ENCODE measurements at regions not wholly inside any gene's neighbourhood (a gene's known extent, or its start where the extent isn't known, plus 50 kb on each side); places are given as distances from the start of the nearest gene placed in this dataset.
A peak's percentile ranks its signal among the peaks of the same experiment; 100 is the strongest.
"Not testable (repeated sequence)": the region's sequence is repeated elsewhere in the genome, so short reads cannot be mapped to it uniquely, and the experiment has no call there.

DNA sequence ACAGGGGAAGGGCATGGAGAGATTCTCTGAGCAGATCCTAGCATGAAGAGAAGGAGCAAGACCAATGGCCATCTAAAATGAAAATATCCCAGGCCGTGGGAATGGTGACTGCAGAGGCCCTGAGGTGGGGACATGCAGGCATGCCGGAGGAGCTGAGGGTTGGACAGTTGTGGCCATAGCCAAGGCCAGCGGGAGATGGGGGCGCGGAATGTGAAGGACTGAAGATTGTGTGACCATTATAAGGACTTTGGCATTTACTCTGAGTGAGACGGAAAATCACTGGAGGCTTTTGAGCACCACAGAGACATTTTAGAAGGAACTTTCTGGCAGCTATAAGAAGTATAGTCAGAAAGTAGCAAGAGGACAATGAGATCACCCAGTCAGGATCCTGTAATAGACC is 341.1 kb downstream of the SFMBT2 start:
- no peak for DNase-seq (ENCODE audit: low spot score)

DNA sequence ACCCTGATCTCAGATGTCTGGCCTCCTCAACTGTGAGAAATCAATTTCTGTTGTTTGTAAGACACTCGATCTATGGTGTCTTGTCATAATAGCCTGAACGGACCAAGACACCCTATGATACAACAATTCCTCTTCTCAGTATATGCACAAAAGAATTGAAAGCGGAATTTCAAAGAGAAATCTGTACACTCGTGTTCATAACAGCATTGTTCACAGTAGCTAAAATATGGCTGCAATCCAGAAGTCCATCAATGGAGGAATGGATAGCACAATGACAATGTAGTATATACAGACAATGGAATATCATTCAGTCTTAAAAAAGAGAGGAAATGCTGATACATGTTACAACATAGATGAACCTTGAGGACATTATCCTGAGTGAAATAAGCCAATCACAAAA is 354.6 kb downstream of the SFMBT2 start:
- DNase-seq (ENCODE audit: low spot score) = no peak

DNA sequence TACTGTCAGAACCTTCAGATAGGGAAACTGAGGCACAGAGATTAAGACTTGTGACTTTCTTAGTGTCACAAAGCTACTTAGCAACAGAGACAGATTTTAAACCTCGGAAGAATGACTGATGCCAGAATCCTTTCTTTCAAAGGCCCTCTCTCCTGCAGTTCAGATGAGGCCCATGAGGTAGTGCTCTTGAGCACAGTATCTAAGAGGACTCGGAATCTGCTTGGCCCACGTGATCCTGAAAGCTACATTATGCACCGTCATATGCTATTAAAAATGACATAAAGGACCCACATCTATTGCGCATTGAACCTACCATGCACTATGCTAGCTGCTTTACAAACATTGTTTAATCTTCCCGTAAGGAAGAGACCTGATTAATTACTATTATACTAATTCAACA is 355.9 kb downstream of the SFMBT2 start:
- no peak for DNase-seq (ENCODE audit: low spot score)

DNA sequence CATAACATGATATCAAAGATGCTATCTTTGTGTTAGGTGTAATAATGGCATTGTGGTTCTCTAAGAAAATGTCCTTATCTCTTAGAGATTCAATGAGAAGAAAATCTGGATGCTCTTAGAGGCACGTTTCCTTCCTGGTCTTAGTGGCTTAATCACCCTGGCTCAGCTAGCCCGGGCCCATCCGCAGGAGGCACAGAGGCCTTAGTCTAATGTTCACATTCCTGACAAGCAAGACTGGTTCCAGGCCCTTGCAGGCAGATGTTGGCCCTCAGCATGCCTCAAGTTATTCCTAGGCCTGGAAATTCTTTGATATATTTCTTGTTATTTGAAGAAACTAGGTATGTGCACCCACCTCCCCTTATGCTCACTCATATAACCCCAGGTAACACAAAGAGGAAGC is 357.6 kb downstream of the SFMBT2 start:
- DNase-seq (ENCODE audit: low spot score) = no peak

DNA sequence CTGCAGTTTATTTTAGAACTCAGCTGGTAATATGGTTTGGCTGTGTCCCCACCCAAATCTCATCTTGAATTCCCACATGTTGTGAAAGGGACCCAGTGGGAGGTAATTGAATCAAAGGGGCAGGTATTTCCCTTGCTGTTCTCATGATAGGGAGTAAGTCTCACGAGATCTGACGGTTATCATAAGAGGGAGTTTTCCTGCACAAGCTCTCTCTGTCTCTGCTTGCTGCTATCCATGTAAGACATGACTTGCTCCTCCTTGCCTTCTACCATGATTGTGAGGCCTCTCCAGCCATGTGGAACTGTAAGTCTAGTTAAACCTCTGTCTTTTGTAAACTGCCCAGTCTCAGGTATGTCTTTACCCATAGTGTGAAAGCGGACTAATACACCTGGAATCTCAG is 360.8 kb downstream of the SFMBT2 start:
- DNase-seq (ENCODE audit: low spot score) = not testable (repeated sequence)

DNA sequence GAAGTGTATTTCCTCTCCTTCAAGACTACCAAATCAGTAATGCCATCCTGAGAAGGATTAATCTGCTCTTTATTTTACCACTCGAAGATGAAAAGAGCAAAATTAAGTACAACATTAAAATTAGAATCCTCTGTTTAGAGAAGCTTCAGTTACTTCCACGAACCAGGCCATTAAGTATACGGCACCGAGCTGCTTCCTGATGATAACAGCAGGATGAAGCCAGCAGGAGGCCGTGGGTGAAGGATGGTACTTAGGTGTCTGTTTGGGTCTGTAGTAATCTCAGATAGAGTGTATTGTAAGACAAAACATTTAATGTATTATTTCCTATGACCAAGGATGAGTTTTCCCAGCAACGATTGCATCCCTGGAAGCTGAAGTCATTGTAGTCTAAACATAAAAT is 362.8 kb downstream of the SFMBT2 start:
- no peak for DNase-seq (ENCODE audit: low spot score)

DNA sequence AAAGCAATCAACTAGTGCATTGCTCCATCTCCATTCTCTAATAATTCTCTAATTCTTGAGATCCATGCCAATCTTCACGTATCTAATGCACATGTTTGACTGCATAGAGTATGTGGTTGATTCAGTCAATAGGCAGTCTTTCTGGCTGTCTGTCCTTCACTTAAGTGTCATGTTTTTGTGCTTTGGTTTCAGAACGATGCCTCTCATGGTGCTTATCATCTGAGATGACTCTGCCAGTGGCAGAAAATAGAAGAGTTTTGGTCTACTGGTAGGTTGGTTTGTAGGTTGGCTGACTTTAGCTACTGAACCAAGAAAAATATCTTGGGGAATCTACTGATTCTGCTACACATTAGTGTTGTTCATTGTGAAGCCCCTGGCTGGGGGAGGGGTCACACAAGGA is 364.2 kb downstream of the SFMBT2 start:
- DNase-seq (ENCODE audit: low spot score) = peak; percentile 20

DNA sequence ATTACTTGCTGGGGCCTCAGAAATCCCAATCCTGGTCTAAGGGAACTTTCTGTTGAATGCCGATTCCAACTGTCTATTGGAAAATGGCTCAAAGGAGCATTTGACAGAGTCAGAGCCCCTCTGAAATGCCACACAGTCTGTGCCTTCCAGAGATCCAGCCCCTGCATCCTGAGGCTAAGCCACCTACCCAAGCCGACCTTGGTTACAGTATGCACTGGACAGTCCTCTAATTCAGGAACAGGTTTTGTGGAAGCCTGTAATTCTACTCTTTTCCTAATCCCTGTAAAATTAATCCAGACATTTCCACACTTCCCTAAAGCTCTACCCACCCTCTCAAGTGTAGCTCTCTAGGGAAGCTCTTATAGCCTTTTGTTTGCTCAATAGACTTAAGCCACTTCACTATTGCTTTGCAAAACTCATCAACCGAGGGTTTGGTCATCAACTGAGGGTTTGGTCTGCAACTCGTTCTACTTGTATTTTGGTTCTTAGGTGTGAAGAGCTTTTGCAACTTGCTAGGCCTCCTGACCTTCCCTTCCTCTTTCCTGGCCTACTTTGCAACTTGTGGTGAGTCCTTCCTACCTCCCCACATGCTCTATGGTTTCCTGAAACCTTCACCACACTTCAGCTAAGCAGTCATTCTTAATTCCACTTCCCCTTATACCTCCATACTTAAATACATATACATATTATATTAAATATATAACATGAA is 364.8 kb downstream of the SFMBT2 start:
- DNase-seq (ENCODE audit: low spot score) = peak; percentile 56

DNA sequence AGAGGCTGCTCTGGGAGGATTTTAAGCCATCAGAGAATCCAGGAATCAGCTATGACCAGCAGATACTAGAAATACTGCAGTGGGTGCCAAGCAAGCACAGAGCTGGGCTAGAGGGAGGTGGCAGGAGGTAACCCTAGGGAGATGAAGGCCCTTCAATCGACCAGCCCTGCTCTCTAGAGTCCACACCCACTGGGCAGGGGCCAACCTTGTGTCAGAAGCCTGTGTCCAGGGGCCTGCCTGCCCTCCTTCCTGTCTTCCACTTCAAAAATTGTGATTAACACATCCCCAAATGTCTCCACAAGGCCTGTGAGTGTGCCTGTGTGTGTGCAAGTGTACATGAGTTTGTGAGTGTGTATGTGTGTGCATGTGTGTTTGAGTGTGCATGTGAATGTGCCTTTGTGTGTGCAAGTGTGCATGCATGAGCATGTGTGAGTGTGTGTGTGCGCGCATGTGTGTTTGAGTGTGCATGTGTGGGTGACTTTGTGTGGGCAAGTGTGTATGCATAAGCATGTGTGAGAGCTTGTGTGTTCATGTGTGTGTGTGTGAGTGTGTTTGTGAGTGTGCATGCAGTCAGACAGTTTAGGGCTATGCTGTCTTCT is 367.7 kb downstream of the SFMBT2 start:
- no peak for DNase-seq (ENCODE audit: low spot score)

DNA sequence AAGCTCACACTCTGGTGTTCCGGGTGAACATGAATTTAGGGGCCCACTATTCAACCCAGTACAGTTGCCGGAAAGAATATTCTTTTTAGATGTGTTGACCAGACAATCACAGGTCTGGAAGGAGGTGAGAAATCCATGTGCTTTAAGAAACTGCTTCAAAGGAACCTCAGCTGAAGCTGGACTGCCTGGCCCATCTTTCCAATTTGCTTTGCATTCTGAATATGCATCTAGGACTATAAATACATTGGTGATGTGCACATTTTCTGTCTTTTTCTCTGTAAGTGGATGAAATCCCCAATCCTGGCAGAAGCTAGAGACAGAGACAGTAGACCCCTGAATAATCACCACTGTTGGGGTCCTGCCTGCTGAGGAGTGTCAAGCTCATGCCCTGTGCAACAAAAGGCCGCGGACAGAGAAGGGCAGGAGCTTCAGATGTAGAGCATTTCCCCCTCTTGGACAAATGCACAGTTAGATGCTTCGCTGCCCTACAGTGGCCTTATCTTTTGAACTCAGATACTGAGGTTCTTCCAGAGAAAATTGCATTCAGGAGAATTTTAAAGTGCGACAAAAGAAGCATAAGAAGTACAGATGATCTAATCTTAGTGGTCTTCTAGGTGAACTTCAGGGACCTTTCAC is 368.3 kb downstream of the SFMBT2 start:
- DNase-seq (ENCODE audit: low spot score) = no peak

DNA sequence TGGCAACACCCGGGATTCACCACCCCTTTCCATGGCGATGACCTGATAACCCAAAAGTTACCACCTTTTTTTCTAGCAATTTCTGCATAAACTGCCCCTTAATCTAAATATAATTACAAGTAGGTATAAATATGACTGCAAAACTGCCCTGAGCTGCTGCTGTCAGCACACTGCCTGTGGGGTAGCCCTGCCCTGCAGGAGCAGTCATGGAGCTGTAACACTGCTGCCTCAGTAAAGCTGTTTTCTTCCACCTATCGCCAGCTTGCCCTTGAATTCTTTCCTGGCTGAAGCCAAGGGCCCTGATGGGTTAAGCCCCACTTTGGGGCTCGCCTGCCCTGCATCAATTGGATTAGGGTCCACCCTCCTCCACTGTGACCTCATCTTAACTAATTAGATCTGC is 368.8 kb downstream of the SFMBT2 start:
- DNase-seq (ENCODE audit: low spot score) = no peak

DNA sequence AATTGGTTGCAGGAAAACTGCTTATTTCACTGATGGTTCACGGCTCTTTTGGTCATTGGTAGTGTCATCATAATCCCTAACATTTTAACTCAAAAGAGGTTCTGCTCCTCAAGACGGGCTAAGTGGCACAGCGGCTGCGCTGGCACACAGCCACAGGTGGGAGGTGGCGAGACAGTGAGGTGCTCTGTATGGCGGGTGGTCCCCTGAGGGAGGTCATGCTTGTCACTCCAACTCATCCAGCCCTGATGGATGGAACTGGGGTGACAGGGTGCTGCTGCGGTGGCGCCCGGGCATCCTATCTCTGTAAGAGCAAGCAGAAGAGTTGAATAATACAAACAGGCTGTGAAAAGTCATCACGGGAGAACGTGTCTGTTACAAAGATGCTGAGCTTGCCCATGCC is 370.2 kb downstream of the SFMBT2 start:
- DNase-seq (ENCODE audit: low spot score) = no peak

DNA sequence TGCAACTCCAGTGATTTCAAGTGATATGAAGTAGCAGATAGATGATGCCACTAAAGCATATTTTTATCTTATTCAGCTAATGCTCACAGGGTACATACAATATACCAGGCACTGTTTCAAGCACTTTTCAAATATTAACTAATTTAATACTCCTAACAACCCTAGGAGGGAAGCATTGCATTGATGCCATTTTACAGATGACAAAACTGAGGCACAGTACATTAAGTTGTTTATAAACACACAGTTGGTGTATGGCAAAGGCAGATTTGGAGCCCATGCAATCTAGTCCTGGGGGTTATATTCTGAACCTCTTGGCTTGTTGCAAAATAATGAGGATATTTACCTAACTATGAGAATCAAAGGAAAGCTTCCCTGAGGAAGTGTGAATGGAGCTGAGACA is 371.0 kb downstream of the SFMBT2 start:
- no peak for DNase-seq (ENCODE audit: low spot score)

DNA sequence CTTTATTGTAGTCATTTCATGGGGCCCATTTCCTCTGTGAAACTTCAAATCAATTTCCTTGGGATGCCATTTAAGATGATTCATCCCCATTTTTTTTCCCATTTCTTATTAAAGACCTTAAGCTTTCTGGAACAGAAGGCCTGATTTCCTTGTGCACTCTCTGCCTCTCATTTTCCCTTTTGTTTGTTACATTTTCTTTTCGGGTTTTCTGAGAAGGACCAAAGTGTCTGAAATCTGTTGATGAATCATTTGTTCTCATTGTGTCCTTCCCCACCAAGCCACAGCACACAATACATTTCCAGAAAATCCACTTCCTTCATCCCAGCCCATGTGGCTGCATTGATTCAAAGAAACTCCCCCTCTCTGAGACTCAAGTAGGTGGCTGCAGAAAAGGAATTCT is 372.4 kb downstream of the SFMBT2 start:
- DNase-seq (ENCODE audit: low spot score) = no peak

DNA sequence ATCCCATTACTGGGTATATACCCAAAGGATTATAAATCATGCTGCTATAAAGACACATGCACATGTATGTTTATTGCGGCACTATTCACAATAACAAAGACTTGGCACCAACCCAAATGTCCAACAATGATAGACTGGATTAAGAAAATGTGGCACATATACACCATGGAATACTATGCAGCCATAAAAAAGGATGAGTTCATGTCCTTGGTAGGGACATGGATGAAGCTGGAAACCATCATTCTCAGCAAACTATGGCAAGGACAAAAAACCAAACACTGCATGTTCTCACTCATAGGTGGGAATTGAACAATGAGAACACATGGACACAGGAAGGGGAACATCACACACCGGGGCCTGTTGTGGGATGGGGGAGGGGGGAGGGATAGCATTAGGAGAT is 373.4 kb downstream of the SFMBT2 start:
- not testable (repeated sequence) for DNase-seq (ENCODE audit: low spot score)

DNA sequence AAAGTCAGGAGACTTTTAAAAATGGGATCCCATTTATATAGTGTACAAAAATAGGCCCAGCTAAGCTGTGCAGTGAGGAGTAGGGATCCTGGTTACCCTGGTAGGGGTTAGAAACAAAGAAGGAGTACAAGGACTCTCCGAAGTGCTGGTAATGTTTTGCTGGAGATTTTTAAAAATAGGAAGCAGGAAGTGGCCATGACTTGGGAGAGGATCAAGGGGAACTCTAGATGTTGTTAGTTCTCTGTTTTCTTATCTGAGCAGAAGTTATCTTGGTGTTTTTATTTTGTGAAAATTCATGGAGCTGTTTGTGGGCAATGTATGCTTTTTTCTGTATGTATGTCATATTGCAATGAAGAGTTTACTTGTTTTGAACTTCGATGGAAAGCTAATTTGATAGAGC is 373.9 kb downstream of the SFMBT2 start:
- no peak for DNase-seq (ENCODE audit: low spot score)

DNA sequence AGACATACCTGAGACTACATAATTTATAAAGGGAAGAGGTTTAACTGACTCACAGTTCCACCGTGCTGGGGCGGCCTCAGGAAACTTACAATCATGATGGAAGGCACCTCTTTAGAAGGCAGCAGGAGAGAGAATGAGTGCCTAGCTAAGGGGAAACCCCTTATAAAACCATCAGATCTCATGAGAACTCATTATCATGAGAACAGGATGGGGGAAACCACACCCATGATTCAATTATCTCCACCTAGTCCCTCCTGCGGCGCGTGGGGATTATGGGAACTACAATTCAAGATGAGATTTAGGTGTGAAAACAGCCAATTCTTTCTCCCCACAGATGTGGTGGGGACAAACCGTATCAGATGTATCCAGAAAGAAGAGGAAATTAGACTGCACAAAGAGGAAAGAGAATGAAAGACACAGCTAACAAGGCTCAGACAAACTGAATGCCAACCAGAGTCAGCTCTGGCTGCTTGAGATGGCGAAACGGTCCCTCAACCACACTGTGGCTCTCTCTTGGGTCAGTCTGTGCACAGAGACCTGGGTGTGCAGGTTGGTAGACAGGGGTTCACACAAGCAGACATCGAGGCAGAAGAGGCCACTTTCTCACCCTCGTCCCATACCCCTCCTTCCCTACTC is 375.6 kb downstream of the SFMBT2 start:
- peak; percentile 25 for DNase-seq (ENCODE audit: low spot score)

DNA sequence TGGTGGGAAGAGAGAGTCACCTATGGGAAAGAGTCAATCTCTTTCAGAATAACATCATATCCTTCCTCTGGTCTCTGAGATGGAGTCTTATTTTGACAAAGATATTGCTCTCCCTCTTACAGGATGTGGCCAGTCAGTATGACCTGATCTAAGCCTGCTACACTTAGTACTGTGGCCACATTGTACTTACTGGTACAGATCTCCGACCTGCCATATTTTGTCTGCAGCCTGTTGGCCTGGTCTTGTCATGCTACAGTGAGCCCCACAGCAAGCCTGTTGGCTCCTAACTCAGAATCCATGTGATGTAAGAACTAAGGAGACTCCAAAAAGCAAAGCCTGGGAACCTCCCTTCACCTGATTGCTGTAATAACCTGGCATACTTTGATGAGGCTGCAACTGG is 377.8 kb downstream of the SFMBT2 start:
- no peak for DNase-seq (ENCODE audit: low spot score)

DNA sequence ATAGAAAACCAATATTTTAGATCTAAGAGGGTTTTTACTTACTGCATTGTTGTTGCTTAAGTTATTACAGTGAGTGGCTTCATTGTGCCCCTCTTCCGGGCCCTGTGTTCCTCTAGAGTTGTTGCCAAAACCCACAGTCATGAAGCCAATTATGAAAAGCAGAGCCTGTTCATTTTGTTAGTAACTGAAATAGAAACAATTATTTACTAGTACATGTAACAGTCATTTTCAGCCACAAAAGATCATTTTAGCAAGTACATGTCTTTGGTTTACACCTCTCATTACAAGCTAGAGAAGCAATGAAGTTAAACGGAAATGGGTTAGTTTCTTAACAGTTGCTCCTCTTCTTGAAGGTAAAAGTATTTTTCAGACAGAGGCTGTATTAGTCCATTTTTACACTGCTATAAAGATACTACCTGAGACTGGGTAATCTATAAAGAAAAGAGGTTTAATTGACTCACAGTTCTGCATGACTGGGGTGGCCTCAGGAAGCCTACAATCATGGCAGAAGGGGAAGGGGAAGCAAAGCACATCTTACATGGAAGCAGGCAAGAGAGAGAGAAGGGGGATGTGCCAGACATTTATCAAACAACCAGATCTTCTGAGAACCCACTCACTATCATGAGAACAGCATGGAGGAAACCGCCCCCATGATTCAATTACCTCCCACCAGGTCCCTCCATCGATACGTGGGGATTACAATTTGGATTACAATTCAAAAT is 380.5 kb downstream of the SFMBT2 start:
- DNase-seq (ENCODE audit: low spot score) = peak; percentile 40

DNA sequence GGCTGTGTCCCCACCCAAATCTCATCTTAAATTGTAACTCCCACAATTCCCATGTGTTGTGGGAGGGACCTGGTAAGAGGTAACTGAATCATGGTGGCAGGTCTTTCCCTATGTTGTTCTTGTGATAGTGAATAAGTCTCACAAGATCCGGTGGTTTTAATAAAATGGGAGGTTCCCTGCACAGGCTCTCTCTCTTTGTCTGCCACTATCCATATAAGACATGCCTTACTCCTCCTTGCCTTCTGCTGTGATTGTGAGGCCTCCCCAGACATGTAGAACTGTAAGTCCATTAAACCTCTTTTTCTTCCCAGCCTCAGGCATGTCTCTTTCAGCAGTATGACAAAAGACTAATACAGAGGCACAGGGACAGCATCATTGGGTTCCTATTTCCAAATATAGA is 381.2 kb downstream of the SFMBT2 start:
- DNase-seq (ENCODE audit: low spot score) = no peak

DNA sequence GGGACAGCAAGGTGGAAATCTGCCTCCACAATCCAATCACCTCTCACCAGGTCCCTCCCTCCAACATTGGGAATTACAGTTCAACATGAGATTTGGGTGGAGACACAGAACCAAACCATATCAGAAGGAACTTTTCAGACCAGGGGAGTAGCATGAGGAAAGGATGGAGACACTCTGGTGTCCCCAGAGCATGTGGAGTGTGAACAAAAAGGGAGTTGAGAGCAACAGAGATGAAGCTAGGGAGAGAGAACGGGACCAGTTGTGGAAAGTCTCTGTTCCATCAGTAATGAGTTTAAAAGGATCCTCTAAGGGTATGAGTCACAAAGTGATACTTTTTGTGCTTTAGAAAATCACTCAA is 382.0 kb downstream of the SFMBT2 start:
- no peak for DNase-seq (ENCODE audit: low spot score)

DNA sequence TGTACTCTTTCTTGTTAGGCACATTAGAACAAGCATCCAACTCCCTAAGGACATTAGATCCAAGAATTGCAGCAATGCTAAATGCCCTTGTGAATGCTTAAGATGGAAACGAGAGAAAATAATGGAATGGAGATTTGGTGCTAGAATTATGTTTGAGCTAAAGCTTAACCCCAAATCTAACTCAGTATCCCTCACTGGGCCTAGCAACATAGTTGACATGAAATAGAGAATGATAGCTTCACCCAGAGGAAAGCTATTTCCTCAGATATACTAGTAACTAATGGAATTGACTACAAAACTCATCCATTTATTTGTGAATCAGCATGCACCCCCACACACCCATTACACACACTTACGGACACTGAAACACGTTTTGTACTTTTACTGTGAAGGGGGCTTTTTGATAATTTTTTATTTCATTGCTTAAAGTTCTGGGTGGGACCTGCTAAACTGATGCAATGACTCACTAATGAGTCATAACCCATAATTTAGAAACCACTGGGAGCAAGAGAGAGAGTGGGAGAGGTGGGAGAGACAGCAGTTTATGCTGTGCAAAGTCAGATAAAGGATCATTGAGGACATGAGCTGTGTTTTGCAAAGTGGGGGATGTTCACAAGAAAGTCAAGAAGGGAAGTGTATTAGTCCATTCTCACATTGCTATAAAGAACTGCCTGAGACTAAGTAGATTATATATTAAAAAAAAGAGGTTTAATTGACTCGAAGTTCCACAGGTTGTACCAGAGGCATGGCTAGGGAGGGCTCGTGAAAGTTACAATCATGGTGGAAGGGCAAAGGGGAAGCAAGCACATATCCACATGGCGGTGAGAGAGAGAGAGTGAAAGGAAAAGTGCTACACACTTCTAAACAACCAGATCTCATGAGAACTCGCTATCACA is 382.7 kb downstream of the SFMBT2 start:
- DNase-seq (ENCODE audit: low spot score) = peak; percentile 52
